Stomach (tissue), 8 donors: ENCODE measurements at regions not wholly inside any gene's neighbourhood (a gene's known extent, or its start where the extent isn't known, plus 50 kb on each side); places are given as distances from the start of the nearest gene placed in this dataset.

ENCODE experiments used
- DNase-seq, 2 donors: peaks; one replicate each; pipeline versions ENCODE4 v3.0.0 to v3.0.0-alpha.2; 2013 to 2019
- H3K27ac ChIP-seq, 5 donors: fragments of 200-600 bp in 4 of 5; sonication (generic) in 4 of 5; one replicate each; pipeline ENCODE4 v1.5.1; 2013 to 2019; ENCODE audit warnings: mild to moderate bottlenecking in 1 of 5, moderate library complexity in 1 of 5
- H3K27me3 ChIP-seq, 3 donors: fragments of 200-600 bp; sonication (generic); one replicate each; pipeline ENCODE4 v1.5.1; 2017 to 2019; ENCODE audit warnings: mixed run types in 1 of 3
- H3K36me3 ChIP-seq, 4 donors: fragments of 200-600 bp; sonication (generic); 1 replicate in 3 of 4; 2 replicates in 1 of 4; pipeline ENCODE4 v1.5.1; 2016 to 2019
- H3K4me1 ChIP-seq, 4 donors: fragments of 200-600 bp; sonication (generic); one replicate each; pipeline ENCODE4 v1.5.1; 2016 to 2019
- H3K4me3 ChIP-seq, 4 donors: fragments of 200-600 bp; sonication (generic) in 3 of 4; one replicate each; pipeline ENCODE4 v1.5.1; 2016 to 2019; ENCODE audit warnings: mild to moderate bottlenecking in 1 of 4
- H3K9me3 ChIP-seq, 4 donors: fragments of 200-600 bp; sonication (generic); one replicate each; pipeline ENCODE4 v1.5.1; 2016 to 2019
- EP300 ChIP-seq: sonication (generic); formaldehyde crosslinking; IDR thresholded peaks from one replicate; pipeline ENCODE4 v1.6.1; 2017; ENCODE audit warnings: antibody characterized with exemption
- POLR2A ChIP-seq, 4 donors: fragments of 450-650 bp; IDR thresholded peaks; one replicate each; pipeline ENCODE4 v1.6.1; 2016; ENCODE audit warnings: antibody characterized with exemption in 4 of 4, control low read depth in 2 of 4, mild to moderate bottlenecking in 1 of 4, moderate library complexity in 1 of 4
- POLR2AphosphoS5 ChIP-seq, 3 donors: sonication (generic); formaldehyde crosslinking; IDR thresholded peaks; one replicate each; pipeline ENCODE4 v1.6.1; 2016; ENCODE audit warnings: antibody characterized with exemption in 3 of 3
- WGBS, 5 donors: extraction: QIAGEN DNeasy Blood & Tissue Kit in 3 of 5; methylation state at CpG; one replicate each; pipeline versions ENCODE4 v1.1.5 to v1.1.7; 2013 to 2018; 5-methylcytosine and 5-hydroxymethylcytosine counted together
- intact Hi-C: fragments of 100-400 bp; cut with DNase I; formaldehyde crosslinking; loops from one replicate; pipeline ENCODE4 v1.15.1; 2023; ENCODE audit warnings: low total_unique reads
- TF ChIP-seq, protein P1 (sequence below), 7 experiments: fragments of 450-650 bp in 4 of 7; fragments of 200-600 bp in 3 of 7; sonication (generic) in 3 of 7; IDR thresholded peaks; one replicate each; pipeline ENCODE4 v1.5.1; 2016 to 2019; ENCODE audit warnings: antibody characterized with exemption in 7 of 7, control low read depth in 2 of 7, mild to moderate bottlenecking in 1 of 7
- donor health status: healthy with polysubstance abuse.
- donor health status: Bipolar disorder and iron deficiency.
- donor health status: healthy.

DNA sequence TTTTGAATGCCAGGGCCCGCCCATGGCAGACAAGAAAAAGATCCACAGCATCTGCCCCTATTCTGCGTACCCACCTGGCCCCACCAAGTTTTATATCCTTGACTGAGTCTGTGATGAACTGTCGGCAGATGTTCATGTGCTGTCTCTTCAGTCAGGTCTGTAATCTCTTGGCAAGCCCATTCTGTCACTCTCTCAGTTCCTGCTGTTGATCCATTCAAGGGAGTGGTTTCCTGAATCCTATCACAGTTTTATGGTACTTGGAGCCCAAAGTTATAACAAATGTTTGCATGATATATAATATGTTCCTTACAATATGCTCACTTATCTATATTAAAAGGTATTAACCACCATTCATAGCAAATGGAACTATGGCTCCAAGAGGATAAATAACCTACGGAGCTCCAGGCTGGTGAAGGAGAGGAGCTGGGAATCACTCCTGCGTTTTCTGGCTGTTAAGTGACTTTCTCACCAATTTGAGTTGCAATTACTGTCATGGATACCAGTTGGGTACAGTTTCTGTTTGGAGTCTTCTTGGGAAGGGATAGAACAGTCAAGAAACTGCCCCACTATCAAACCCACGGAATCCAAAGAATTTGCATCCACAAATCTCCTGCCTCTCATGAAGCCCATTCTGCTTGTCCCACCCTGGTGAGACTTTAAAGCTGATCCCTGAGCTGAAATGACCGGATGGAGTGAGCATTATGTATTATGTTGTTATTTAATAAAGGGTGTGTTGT is 103.4 kb upstream of the SPRY4 start:
- Histone ChIP-seq H3K4me1 (peaks cover 0 to 15% (median 11%) of the 10 kb centered on the region in 4 donors), H3K4me3 (no peak overlapping the region), H3K36me3 (no peaks in the 10 kb centered on the region), H3K27ac (no peak overlapping the region), H3K9me3 (no peaks in the 10 kb centered on the region), H3K27me3 (no peaks in the 10 kb centered on the region)
- TF ChIP-seq, protein P1, sequence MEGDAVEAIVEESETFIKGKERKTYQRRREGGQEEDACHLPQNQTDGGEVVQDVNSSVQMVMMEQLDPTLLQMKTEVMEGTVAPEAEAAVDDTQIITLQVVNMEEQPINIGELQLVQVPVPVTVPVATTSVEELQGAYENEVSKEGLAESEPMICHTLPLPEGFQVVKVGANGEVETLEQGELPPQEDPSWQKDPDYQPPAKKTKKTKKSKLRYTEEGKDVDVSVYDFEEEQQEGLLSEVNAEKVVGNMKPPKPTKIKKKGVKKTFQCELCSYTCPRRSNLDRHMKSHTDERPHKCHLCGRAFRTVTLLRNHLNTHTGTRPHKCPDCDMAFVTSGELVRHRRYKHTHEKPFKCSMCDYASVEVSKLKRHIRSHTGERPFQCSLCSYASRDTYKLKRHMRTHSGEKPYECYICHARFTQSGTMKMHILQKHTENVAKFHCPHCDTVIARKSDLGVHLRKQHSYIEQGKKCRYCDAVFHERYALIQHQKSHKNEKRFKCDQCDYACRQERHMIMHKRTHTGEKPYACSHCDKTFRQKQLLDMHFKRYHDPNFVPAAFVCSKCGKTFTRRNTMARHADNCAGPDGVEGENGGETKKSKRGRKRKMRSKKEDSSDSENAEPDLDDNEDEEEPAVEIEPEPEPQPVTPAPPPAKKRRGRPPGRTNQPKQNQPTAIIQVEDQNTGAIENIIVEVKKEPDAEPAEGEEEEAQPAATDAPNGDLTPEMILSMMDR (IDR thresholded peaks at IDR 0.05), result no peak
- no peak for TF ChIP-seq EP300
- WGBS, 5 donors, result 81 to 92% (median 91%) methylated on average over 7 of the region's 7 CpGs
- DNase-seq, result no peak
- intact Hi-C loops, result no loop called here

DNA sequence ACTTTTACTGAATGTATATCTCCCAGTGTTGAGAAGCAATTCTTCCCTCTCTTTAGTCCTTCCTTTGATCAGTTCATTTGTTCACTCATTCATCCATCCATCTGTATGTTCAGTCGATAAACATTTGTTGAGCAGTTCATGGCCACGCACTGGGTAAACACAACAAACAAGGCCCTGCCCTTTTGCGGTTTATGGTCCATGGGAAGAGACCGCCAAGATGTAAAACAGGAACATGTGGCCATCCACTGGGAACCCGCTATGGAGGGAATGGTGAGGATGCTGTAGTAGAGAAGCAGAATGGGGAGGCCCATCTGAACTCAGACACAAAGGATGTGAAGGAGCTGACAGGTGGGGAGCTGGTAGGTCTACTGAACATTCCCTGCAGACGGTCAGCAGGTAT is 102.7 kb upstream of the SPRY4 start:
- intact Hi-C loops, result no loop called here
- TF ChIP-seq, protein P1 (IDR thresholded peaks at IDR 0.05), result no peak
- TF ChIP-seq EP300, result no peak
- no peak for TF ChIP-seq POLR2AphosphoS5 (IDR thresholded peaks at IDR 0.05)
- TF ChIP-seq POLR2A (IDR thresholded peaks at IDR 0.05), result no peak
- Histone ChIP-seq H3K27me3 (no peaks in the 10 kb centered on the region), H3K4me1 (peaks cover 0 to 8% (median 5%) of the 10 kb centered on the region in 4 donors), H3K36me3 (no peaks in the 10 kb centered on the region), H3K9me3 (no peaks in the 10 kb centered on the region), H3K4me3 (no peak overlapping the region), H3K27ac (no peak overlapping the region)
- no peak for DNase-seq
- WGBS, 5 donors, result 83 to 95% (median 91%) methylated on average over 6 of the region's 6 CpGs

DNA sequence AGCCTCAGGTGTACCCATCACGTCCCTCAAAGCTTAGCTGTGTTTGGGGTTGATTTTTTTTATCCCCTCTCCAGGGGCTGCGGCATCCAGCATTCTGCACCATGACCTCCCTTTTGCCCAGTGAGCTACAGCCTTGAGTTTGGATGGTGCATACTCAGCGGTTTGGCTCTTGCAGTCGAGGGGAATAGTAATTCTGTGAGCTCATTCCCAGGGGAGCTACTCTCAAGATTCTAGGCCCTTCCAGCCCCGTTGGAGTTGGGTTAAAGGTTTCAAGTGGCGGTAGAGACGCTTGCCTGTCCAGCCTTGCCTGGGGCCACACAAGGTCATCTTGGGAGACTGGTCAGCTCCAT is 102.2 kb upstream of the SPRY4 start:
- no peaks in the 10 kb centered on the region for H3K27me3 ChIP-seq
- no peak overlapping the region for H3K4me3 ChIP-seq
- no peak for DNase-seq
- peaks cover 0 to 4% (median under 1%) of the 10 kb centered on the region in 4 donors for H3K4me1 ChIP-seq
- TF ChIP-seq POLR2AphosphoS5 (IDR thresholded peaks at IDR 0.05) (no peak), POLR2A (IDR thresholded peaks at IDR 0.05) (no peak), EP300 (no peak)
- TF ChIP-seq, protein P1 (IDR thresholded peaks at IDR 0.05), result no peak
- no peaks in the 10 kb centered on the region for H3K36me3 ChIP-seq
- peak overlapping the region in 4 of 5 donors; percentile 18 to 68 (median 52) for H3K27ac ChIP-seq
- WGBS, 5 donors, result 80 to 89% (median 85%) methylated on average over 7 of the region's 7 CpGs
- no peaks in the 10 kb centered on the region for H3K9me3 ChIP-seq
- intact Hi-C loops, result no loop called here

DNA sequence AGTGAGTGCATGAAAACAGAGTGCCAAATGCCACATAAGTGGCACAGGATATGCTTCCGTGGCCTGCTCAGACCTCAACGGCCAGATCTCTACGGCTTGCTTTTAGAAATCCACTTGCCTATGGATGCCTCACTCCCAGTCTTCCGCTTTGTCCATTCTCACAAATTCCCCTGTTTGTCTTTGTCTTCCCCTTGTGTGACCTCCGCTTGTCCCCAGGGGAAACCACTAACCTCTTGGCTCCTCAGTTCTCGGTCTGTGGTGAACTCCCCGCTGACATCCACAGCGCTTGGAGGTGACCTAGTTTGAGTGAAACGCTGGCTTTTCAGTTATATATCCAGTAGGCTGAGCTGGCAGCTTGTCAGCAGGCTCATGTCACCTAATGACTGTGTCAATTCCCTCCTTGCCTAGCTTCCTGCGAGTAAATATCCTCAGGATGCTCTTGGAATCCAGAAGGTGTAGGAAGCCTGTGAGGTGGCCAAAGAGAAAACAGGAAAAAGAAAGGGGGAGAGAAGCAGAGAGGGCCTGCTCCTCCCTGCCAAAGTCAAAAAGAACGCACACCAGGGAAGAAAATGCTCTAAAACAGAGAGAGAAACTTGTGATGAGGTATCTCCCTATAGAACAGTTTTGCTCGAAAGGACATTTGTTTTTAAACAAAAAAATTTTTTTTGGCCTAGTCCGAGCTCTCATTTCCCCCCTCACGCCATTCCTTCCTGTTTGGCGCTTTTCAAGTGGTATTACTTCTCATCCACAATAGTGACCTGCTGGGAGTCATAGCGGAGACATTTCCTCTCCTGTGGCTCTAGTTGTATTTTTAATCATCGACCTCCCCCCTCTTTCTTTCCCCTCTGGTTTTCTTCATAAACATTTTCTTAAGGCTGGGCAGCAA is 101.6 kb upstream of the SPRY4 start:
- WGBS, 5 donors, result 60 to 75% (median 71%) methylated on average over 17 of the region's 17 CpGs
- Histone ChIP-seq H3K27ac (peak overlapping the region in 4 of 5 donors; percentile 18 to 68 (median 52)), H3K27me3 (no peaks in the 10 kb centered on the region), H3K9me3 (no peaks in the 10 kb centered on the region), H3K4me3 (no peak overlapping the region), H3K4me1 (peaks cover 2 to 4% (median 3%) of the 10 kb centered on the region in 4 donors), H3K36me3 (no peaks in the 10 kb centered on the region)
- intact Hi-C loops, result no loop called here
- peak in 2 of 3 donors; percentile 26 to 61 for TF ChIP-seq POLR2AphosphoS5 (IDR thresholded peaks at IDR 0.05)
- TF ChIP-seq, protein P1 (IDR thresholded peaks at IDR 0.05), result no peak
- DNase-seq, result peak; percentile 47 to 51
